ENCODE measurements at regions not wholly inside any gene's neighbourhood (a gene's known extent, or its start where the extent isn't known, plus 50 kb on each side); places are given as distances from the start of the nearest gene placed in this dataset.

DNA sequence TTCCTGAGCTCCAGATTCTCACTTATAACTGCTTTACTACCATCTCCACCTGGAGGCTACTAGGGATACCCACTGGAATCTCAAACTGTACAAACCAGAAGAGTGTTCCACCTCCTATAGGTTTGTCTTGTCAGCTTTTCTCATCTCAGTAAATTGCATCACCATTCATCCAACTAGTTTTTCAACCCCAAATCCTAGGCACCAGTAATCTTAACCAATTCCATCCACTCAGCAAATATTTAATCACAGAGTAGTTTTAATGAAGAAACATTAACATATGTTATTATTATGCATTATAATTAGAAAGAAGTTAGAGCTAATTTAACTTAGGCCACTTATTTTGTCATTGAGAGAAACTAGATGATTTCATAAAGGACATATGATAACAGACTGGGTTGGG is 635.0 kb downstream of the DCDC2C start:
- no peaks in the 10 kb centered on the region for H3K27me3 Mint-ChIP-seq (ENCODE audit: insufficient read depth, unreplicated experiment)
- no peak for DNase-seq (ENCODE audit: unreplicated experiment)
- intact Hi-C loops (cut with micrococcal nuclease): no loop called here
- TF ChIP-seq, protein P1, sequence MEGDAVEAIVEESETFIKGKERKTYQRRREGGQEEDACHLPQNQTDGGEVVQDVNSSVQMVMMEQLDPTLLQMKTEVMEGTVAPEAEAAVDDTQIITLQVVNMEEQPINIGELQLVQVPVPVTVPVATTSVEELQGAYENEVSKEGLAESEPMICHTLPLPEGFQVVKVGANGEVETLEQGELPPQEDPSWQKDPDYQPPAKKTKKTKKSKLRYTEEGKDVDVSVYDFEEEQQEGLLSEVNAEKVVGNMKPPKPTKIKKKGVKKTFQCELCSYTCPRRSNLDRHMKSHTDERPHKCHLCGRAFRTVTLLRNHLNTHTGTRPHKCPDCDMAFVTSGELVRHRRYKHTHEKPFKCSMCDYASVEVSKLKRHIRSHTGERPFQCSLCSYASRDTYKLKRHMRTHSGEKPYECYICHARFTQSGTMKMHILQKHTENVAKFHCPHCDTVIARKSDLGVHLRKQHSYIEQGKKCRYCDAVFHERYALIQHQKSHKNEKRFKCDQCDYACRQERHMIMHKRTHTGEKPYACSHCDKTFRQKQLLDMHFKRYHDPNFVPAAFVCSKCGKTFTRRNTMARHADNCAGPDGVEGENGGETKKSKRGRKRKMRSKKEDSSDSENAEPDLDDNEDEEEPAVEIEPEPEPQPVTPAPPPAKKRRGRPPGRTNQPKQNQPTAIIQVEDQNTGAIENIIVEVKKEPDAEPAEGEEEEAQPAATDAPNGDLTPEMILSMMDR (IDR thresholded peaks at IDR 0.05; ENCODE audit: unreplicated experiment): no peak
- CTCF ChIA-PET: interaction anchor here (0.6 to 1.1 kb wide), 3 partner anchors 9 to 265 kb away, joined by 3 to 4 read pairs (median 3); no protein-coding TSS in a partner anchor
- peaks cover 6% of the 10 kb centered on the region for H3K4me1 Mint-ChIP-seq (ENCODE audit: insufficient read depth, unreplicated experiment)
- no peak overlapping the region for H3K4me3 Mint-ChIP-seq (ENCODE audit: unreplicated experiment)
- no peaks in the 10 kb centered on the region for H3K9me3 Mint-ChIP-seq (ENCODE audit: unreplicated experiment)
- no peaks in the 10 kb centered on the region for H3K36me3 Mint-ChIP-seq (ENCODE audit: insufficient read depth, unreplicated experiment)
- no TSS peak for BruUV-seq (replicated peaks)
- no peak overlapping the region for H3K27ac Mint-ChIP-seq (ENCODE audit: low read depth, unreplicated experiment)
- POLR2A ChIA-PET: interaction anchor here (0.7 to 0.9 kb wide), 2 partner anchors 15 kb away, joined by 3 to 4 read pairs; no protein-coding TSS in a partner anchor

DNA sequence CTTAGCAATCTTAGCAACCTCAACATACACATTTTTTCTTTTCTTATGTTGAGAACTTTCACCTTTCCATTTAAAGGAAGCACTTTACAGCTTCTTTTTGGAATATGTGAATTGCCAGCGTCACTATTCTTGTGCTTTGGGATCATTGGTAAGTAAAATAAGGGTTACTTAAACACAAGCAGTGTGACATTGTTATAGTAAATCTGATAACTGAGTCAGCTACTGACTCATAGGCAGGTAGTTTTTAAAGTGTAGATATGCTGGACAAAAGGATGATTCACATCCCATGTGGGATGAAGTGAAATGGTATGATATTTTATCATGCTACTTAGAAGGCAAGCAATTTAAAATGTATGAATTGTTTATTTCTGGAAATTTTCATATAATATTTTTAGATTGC is 637.2 kb downstream of the DCDC2C start:
- intact Hi-C loops (cut with micrococcal nuclease): no loop called here
- ChIA-PET POLR2A (no interaction called here), CTCF (no interaction called here)
- H3K27ac Mint-ChIP-seq (ENCODE audit: low read depth, unreplicated experiment): no peak overlapping the region
- no peaks in the 10 kb centered on the region for H3K9me3 Mint-ChIP-seq (ENCODE audit: unreplicated experiment)
- peaks cover 6% of the 10 kb centered on the region for H3K4me1 Mint-ChIP-seq (ENCODE audit: insufficient read depth, unreplicated experiment)
- no peaks in the 10 kb centered on the region for H3K36me3 Mint-ChIP-seq (ENCODE audit: insufficient read depth, unreplicated experiment)
- no TSS peak for BruUV-seq (replicated peaks)
- TF ChIP-seq, protein P1 (IDR thresholded peaks at IDR 0.05; ENCODE audit: unreplicated experiment): no peak
- H3K4me3 Mint-ChIP-seq (ENCODE audit: unreplicated experiment): no peak overlapping the region
- DNase-seq (ENCODE audit: unreplicated experiment): peak; percentile 25
- H3K27me3 Mint-ChIP-seq (ENCODE audit: insufficient read depth, unreplicated experiment): no peaks in the 10 kb centered on the region

DNA sequence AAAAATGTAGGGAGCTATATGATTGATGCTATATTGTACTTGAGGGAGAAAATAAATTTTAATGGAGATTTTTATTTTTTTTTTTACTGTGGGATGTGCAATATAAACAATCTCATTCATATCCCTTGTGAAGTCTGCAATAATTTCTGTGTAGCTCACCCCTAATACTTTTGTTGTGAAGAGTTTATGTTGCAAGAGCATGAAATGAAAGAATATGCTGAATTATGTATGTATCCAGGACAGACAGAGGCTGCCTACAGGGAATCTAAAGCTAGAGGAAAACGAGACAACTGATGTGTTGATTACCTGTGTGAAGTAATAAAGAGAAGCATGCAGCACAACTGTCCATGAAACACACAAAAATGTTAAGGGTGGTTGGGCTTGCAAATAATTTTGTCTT is 643.3 kb downstream of the DCDC2C start:
- no TSS peak for BruUV-seq (replicated peaks)
- H3K9me3 Mint-ChIP-seq (ENCODE audit: unreplicated experiment): no peaks in the 10 kb centered on the region
- H3K36me3 Mint-ChIP-seq (ENCODE audit: insufficient read depth, unreplicated experiment): no peaks in the 10 kb centered on the region
- ChIA-PET POLR2A (no interaction called here), CTCF (interaction anchor here (0.7 kb wide), 1 partner anchor 619 kb away, joined by 5 read pairs; no protein-coding TSS in a partner anchor)
- H3K27me3 Mint-ChIP-seq (ENCODE audit: insufficient read depth, unreplicated experiment): no peaks in the 10 kb centered on the region
- intact Hi-C loops (cut with micrococcal nuclease): no loop called here
- no peak overlapping the region for H3K4me3 Mint-ChIP-seq (ENCODE audit: unreplicated experiment)
- TF ChIP-seq, protein P1 (IDR thresholded peaks at IDR 0.05; ENCODE audit: unreplicated experiment): no peak
- H3K4me1 Mint-ChIP-seq (ENCODE audit: insufficient read depth, unreplicated experiment): peaks cover 5% of the 10 kb centered on the region
- no peak overlapping the region for H3K27ac Mint-ChIP-seq (ENCODE audit: low read depth, unreplicated experiment)
- no peak for DNase-seq (ENCODE audit: unreplicated experiment)

DNA sequence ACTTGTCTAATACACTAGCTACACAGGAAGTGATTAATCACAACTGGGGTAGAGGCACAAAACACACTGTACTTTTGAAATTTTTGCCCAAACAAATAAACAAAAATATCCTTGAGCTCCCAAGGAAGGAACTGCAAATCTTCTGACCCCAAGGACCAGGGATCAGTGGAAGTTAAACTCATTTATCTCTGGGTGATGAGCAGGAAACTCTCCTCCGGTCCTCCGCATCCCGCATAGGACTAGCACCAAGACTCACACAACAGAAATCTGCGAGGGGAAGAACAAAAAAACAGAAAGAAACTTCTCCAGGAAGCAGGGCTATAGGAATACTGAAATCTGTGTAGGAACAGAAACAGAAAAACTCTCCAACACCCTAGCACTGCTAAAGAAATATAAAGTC is 650.3 kb downstream of the DCDC2C start:
- intact Hi-C loops (cut with micrococcal nuclease): no loop called here
- H3K27me3 Mint-ChIP-seq (ENCODE audit: insufficient read depth, unreplicated experiment): no peaks in the 10 kb centered on the region
- H3K27ac Mint-ChIP-seq (ENCODE audit: low read depth, unreplicated experiment): no peak overlapping the region
- no peak overlapping the region for H3K4me3 Mint-ChIP-seq (ENCODE audit: unreplicated experiment)
- H3K4me1 Mint-ChIP-seq (ENCODE audit: insufficient read depth, unreplicated experiment): peaks cover 5% of the 10 kb centered on the region
- no TSS peak for BruUV-seq (replicated peaks)
- CTCF ChIA-PET: no interaction called here
- POLR2A ChIA-PET: interaction anchor here (0.7 to 0.9 kb wide), 2 partner anchors 15 to 583 kb away, joined by 3 to 4 read pairs; no protein-coding TSS in a partner anchor
- TF ChIP-seq, protein P1 (IDR thresholded peaks at IDR 0.05; ENCODE audit: unreplicated experiment): no peak
- H3K9me3 Mint-ChIP-seq (ENCODE audit: unreplicated experiment): no peaks in the 10 kb centered on the region
- H3K36me3 Mint-ChIP-seq (ENCODE audit: insufficient read depth, unreplicated experiment): no peaks in the 10 kb centered on the region
- DNase-seq (ENCODE audit: unreplicated experiment): no peak
